WERI-Rb-1 (cell line): ENCODE measurements at regions not wholly inside any gene's neighbourhood (a gene's known extent, or its start where the extent isn't known, plus 50 kb on each side); places are given as distances from the start of the nearest gene placed in this dataset.
"Not testable (repeated sequence)": the region's sequence is repeated elsewhere in the genome, so short reads cannot be mapped to it uniquely, and the experiment has no call there.

ENCODE experiments used
- DNase-seq: peaks from one replicate; pipeline ENCODE4 v3.0.0-alpha.2; 2020
- H3K27ac ChIP-seq: fragments of 250-450 bp; sonication (Bioruptor Pico); 2 replicates; pipeline ENCODE4 v1.5.1; 2020; ENCODE audit warnings: mild to moderate bottlenecking, moderate library complexity
- H3K27me3 ChIP-seq: fragments of 250-450 bp; sonication (Bioruptor Pico); 2 replicates; pipeline ENCODE4 v1.5.1; 2021; ENCODE audit warnings: mild to moderate bottlenecking, low read depth, moderate library complexity; ENCODE audit not compliant: insufficient read depth, severe bottlenecking
- H3K36me3 ChIP-seq: fragments of 250-450 bp; sonication (Bioruptor Pico); 2 replicates; pipeline ENCODE4 v1.5.1; 2020; ENCODE audit warnings: mild to moderate bottlenecking, moderate library complexity
- H3K4me3 ChIP-seq: 2 replicates; pipeline ENCODE4 v1.5.1; 2011; ENCODE audit warnings: low read depth, mild to moderate bottlenecking, control low read depth, low read length
- H3K9me3 ChIP-seq: fragments of 250-450 bp; sonication (Bioruptor Pico); 2 replicates; pipeline ENCODE4 v1.5.1; 2021; ENCODE audit warnings: mild to moderate bottlenecking, moderate library complexity; ENCODE audit not compliant: severe bottlenecking

GRCh38 chr2:87324335-87325041 lies 302.8 kb upstream of the PLGLB1 start:
- H3K9me3 ChIP-seq, H3K36me3 ChIP-seq, H3K27ac ChIP-seq, DNase-seq, H3K4me3 ChIP-seq, H3K27me3 ChIP-seq: not testable (repeated sequence)

- H3K27me3 ChIP-seq, H3K36me3 ChIP-seq, DNase-seq, H3K4me3 ChIP-seq, H3K27ac ChIP-seq, H3K9me3 ChIP-seq: not testable (repeated sequence)
Observed at GRCh38 chr2:87325042-87325910, 303.6 kb upstream of the PLGLB1 start.

- H3K27ac ChIP-seq, result not testable (repeated sequence)
Observed at GRCh38 chr2:87325911-87326294, 304.3 kb upstream of the PLGLB1 start.

GRCh38 chr2:87326754-87327153 lies 305.1 kb upstream of the PLGLB1 start:
- H3K27me3 ChIP-seq, H3K9me3 ChIP-seq, H3K4me3 ChIP-seq, DNase-seq, H3K27ac ChIP-seq, H3K36me3 ChIP-seq: not testable (repeated sequence)

More at GRCh38 chr2:87325911-87326294, 304.3 kb upstream of the PLGLB1 start:
- not testable (repeated sequence) for H3K27me3 ChIP-seq, H3K36me3 ChIP-seq, DNase-seq, H3K9me3 ChIP-seq, H3K4me3 ChIP-seq

GRCh38 chr2:87327648-87328371 lies 306.2 kb upstream of the PLGLB1 start:
- H3K4me3 ChIP-seq, DNase-seq, H3K9me3 ChIP-seq: not testable (repeated sequence)

GRCh38 chr2:87329529-87329928 lies 307.9 kb upstream of the PLGLB1 start:
- not testable (repeated sequence) for H3K27me3 ChIP-seq, H3K27ac ChIP-seq, DNase-seq, H3K9me3 ChIP-seq, H3K36me3 ChIP-seq, H3K4me3 ChIP-seq

More at GRCh38 chr2:87327648-87328371, 306.2 kb upstream of the PLGLB1 start:
- not testable (repeated sequence) for H3K27me3 ChIP-seq, H3K36me3 ChIP-seq, H3K27ac ChIP-seq

GRCh38 chr2:87330486-87330885 lies 308.8 kb upstream of the PLGLB1 start:
- not testable (repeated sequence) for DNase-seq, H3K27ac ChIP-seq, H3K4me3 ChIP-seq, H3K9me3 ChIP-seq, H3K36me3 ChIP-seq, H3K27me3 ChIP-seq

GRCh38 chr2:87331940-87332583 lies 310.4 kb upstream of the PLGLB1 start:
- not testable (repeated sequence) for H3K36me3 ChIP-seq, H3K9me3 ChIP-seq, DNase-seq, H3K27ac ChIP-seq, H3K27me3 ChIP-seq, H3K4me3 ChIP-seq

GRCh38 chr2:87334888-87335287 lies 313.2 kb upstream of the PLGLB1 start:
- not testable (repeated sequence) for DNase-seq

GRCh38 chr2:87338998-87339397 lies 317.4 kb upstream of the PLGLB1 start:
- not testable (repeated sequence) for H3K9me3 ChIP-seq, H3K27me3 ChIP-seq, H3K4me3 ChIP-seq, H3K27ac ChIP-seq, DNase-seq, H3K36me3 ChIP-seq

More at GRCh38 chr2:87334888-87335287, 313.2 kb upstream of the PLGLB1 start:
- H3K27me3 ChIP-seq, H3K36me3 ChIP-seq, H3K4me3 ChIP-seq, H3K9me3 ChIP-seq, H3K27ac ChIP-seq: not testable (repeated sequence)
